ENCODE measurements at regions not wholly inside any gene's neighbourhood (a gene's known extent, or its start where the extent isn't known, plus 50 kb on each side); places are given as distances from the start of the nearest gene placed in this dataset.

- no peak for ATAC-seq
- no peak for TF ChIP-seq ZFP30 (CRISPR knock-in tag; IDR thresholded peaks at IDR 0.05)
- TF ChIP-seq SNAI2 (CRISPR knock-in tag; IDR thresholded peaks at IDR 0.05): no peak
- TF ChIP-seq PPARA (CRISPR knock-in tag; IDR thresholded peaks at IDR 0.05; ENCODE audit: borderline replicate concordance): no peak
- TF ChIP-seq GLIS3 (CRISPR knock-in tag; IDR thresholded peaks at IDR 0.05): no peak
- TF ChIP-seq ZNF70 (CRISPR knock-in tag; IDR thresholded peaks at IDR 0.05): no peak
- no peak for TF ChIP-seq TSHZ2 (CRISPR knock-in tag; IDR thresholded peaks at IDR 0.05)
- TF ChIP-seq ZC3H10 (CRISPR knock-in tag; IDR thresholded peaks at IDR 0.05): no peak
- TF ChIP-seq TCF4 (CRISPR knock-in tag; IDR thresholded peaks at IDR 0.05; ENCODE audit: borderline replicate concordance): no peak
- TF ChIP-seq POU6F1 (CRISPR knock-in tag; IDR thresholded peaks at IDR 0.05; ENCODE audit: borderline replicate concordance, low read depth): no peak
- TF ChIP-seq ISL1 (CRISPR knock-in tag; IDR thresholded peaks at IDR 0.05): no peak
- TF ChIP-seq PATZ1 (CRISPR knock-in tag; IDR thresholded peaks at IDR 0.05; ENCODE audit: borderline replicate concordance): no peak
- TF ChIP-seq, protein P1, sequence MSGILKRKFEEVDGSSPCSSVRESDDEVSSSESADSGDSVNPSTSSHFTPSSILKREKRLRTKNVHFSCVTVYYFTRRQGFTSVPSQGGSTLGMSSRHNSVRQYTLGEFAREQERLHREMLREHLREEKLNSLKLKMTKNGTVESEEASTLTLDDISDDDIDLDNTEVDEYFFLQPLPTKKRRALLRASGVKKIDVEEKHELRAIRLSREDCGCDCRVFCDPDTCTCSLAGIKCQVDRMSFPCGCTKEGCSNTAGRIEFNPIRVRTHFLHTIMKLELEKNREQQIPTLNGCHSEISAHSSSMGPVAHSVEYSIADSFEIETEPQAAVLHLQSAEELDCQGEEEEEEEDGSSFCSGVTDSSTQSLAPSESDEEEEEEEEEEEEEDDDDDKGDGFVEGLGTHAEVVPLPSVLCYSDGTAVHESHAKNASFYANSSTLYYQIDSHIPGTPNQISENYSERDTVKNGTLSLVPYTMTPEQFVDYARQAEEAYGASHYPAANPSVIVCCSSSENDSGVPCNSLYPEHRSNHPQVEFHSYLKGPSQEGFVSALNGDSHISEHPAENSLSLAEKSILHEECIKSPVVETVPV (CRISPR knock-in tag; IDR thresholded peaks at IDR 0.05): no peak
- TF ChIP-seq ZNF565 (CRISPR knock-in tag; conservative IDR thresholded peaks at IDR 0.05; ENCODE audit: low read depth): no peak
- no peak for TF ChIP-seq CSDC2 (CRISPR knock-in tag; IDR thresholded peaks at IDR 0.05)
- TF ChIP-seq CREB5 (CRISPR knock-in tag; IDR thresholded peaks at IDR 0.05; ENCODE audit: low read depth): no peak
- no peak for TF ChIP-seq RARB (CRISPR knock-in tag; IDR thresholded peaks at IDR 0.05)
- TF ChIP-seq OSR1 (CRISPR knock-in tag; IDR thresholded peaks at IDR 0.05): no peak
- TF ChIP-seq BACH2 (CRISPR knock-in tag; IDR thresholded peaks at IDR 0.05; ENCODE audit: borderline replicate concordance): no peak
These were observed 88.0 kb upstream of the DBX1 start for GRCh38 chr11:20248121-20248772.

DNA sequence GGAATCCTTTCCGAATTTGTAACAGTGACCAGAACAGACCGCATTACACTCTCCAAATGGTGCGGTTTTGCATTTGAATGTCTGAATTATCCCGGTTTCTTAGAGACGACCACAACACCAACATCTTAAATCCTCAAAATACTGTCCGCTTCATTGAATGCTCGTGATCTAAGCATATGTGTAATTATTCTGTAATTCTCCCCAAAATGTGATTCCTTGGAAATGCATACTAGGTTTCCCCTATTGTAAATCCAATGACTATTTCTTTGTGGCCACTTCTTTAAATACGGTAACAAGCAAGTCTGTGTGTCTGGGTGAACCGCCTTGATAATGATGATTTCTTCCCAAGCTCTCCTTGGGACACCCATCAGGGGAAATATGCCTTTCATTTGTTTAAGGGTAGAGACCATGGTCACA, 87.3 kb upstream of the DBX1 start:
- ATAC-seq: no peak
- TF ChIP-seq TCF4 (CRISPR knock-in tag; IDR thresholded peaks at IDR 0.05; ENCODE audit: borderline replicate concordance) (no peak), CREB5 (CRISPR knock-in tag; IDR thresholded peaks at IDR 0.05; ENCODE audit: low read depth) (no peak)

DNA sequence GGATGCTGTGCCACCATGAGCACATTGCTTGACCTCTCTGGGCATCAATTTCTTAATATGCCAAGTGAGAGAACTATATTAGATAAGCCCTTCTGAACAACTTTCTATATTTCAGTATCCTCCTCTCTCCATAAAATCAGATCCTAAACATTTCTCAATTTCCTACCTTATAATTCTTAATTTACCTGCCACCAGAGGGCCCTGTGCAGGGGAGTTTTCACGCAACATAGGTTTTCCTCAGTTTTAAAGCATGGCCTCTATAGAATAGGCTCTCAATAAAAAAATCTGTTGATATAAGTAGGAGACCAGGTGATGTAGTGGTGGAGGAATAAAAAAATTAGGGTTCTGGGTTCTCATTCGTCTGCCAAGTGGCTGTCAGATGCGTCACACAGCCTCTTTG, 83.7 kb upstream of the DBX1 start:
- ATAC-seq: no peak
- TF ChIP-seq PPARA (CRISPR knock-in tag; IDR thresholded peaks at IDR 0.05; ENCODE audit: borderline replicate concordance) (no peak), ARNTL (CRISPR knock-in tag; IDR thresholded peaks at IDR 0.05; ENCODE audit: borderline replicate concordance, low read depth) (no peak), POU6F1 (CRISPR knock-in tag; IDR thresholded peaks at IDR 0.05; ENCODE audit: borderline replicate concordance, low read depth) (no peak), CREB5 (CRISPR knock-in tag; IDR thresholded peaks at IDR 0.05; ENCODE audit: low read depth) (no peak), TOX (CRISPR knock-in tag; IDR thresholded peaks at IDR 0.05; ENCODE audit: borderline replicate concordance) (no peak), OSR1 (CRISPR knock-in tag; IDR thresholded peaks at IDR 0.05) (no peak), SNAI2 (CRISPR knock-in tag; IDR thresholded peaks at IDR 0.05) (no peak), ISL1 (CRISPR knock-in tag; IDR thresholded peaks at IDR 0.05) (no peak), ZNF8 (CRISPR knock-in tag; IDR thresholded peaks at IDR 0.05) (no peak)

Data from SK-N-SH treated with all-trans-retinoic acid at 6 μM for 48 hours (cell line).